Caco-2 (cell line): ENCODE measurements at regions not wholly inside any gene's neighbourhood (a gene's known extent, or its start where the extent isn't known, plus 50 kb on each side); places are given as distances from the start of the nearest gene placed in this dataset.

ENCODE experiments used
- BruUV-seq: library from RNA; stranded (reverse); fragments of 400-500 nt; replicated peaks from 2 replicates; lab custom pipeline; 2021; lab: Mats Ljungman, UMichigan
- CTCF ChIA-PET: fragments of 300-600 bp; sonication (Branson Sonifier 250); formaldehyde crosslinking; loops from one replicate; lab custom pipeline; 2022; ENCODE audit warnings: antibody characterized with exemption; lab: Charles Lee
- POLR2A ChIA-PET: fragments of 300-600 bp; sonication (Branson Sonifier 250); formaldehyde crosslinking; loops from one replicate; lab custom pipeline; 2022; ENCODE audit warnings: antibody characterized with exemption; lab: Charles Lee
- DNase-seq, 2 experiments: peaks; one replicate each; pipeline versions ENCODE4 v3.0.0 to v3.0.0-alpha.2; 2020 to 2022
- H3K27me3 ChIP-seq: replicated peaks from 2 replicates; pipeline ENCODE4 v1.6.0; 2011; ENCODE audit warnings: low read length; ENCODE audit not compliant: control insufficient read depth, insufficient read depth
- H3K36me3 ChIP-seq: 2 replicates; pipeline ENCODE4 v1.5.1; 2011; ENCODE audit warnings: low read length; ENCODE audit not compliant: control insufficient read depth, insufficient read depth
- H3K4me1 ChIP-seq: fragments of 250-450 bp; sonication (Bioruptor Pico); 2 replicates; pipeline ENCODE4 v1.5.1; 2020; ENCODE audit warnings: mild to moderate bottlenecking
- H3K4me3 ChIP-seq: 2 replicates; pipeline ENCODE4 v1.5.1; 2011; ENCODE audit warnings: low read depth, mild to moderate bottlenecking, control low read depth, low read length
- H3K9me3 ChIP-seq: fragments of 250-450 bp; sonication (Bioruptor Pico); 2 replicates; pipeline ENCODE4 v1.5.1; 2020; ENCODE audit warnings: mild to moderate bottlenecking, moderate library complexity
- H3K27ac Mint-ChIP-seq: one replicate; pipeline ENCODE4 v1.8.0; 2022; ENCODE audit warnings: mixed read lengths; ENCODE audit not compliant: unreplicated experiment
- H3K27me3 Mint-ChIP-seq: one replicate; pipeline ENCODE4 v1.8.0; 2022; ENCODE audit warnings: mixed read lengths; ENCODE audit not compliant: insufficient read depth, unreplicated experiment
- H3K36me3 Mint-ChIP-seq: one replicate; pipeline ENCODE4 v1.8.0; 2022; ENCODE audit warnings: mild to moderate bottlenecking, mixed read lengths; ENCODE audit not compliant: insufficient read depth, unreplicated experiment
- H3K4me1 Mint-ChIP-seq: one replicate; pipeline ENCODE4 v1.8.0; 2022; ENCODE audit warnings: low read depth, mixed read lengths; ENCODE audit not compliant: unreplicated experiment
- H3K4me3 Mint-ChIP-seq: one replicate; pipeline ENCODE4 v1.8.0; 2022; ENCODE audit warnings: mild to moderate bottlenecking, moderate library complexity, mixed read lengths; ENCODE audit not compliant: unreplicated experiment
- H3K9me3 Mint-ChIP-seq: one replicate; pipeline ENCODE4 v1.8.0; 2022; ENCODE audit warnings: mixed read lengths; ENCODE audit not compliant: unreplicated experiment
- intact Hi-C: fragments of 100-400 bp; cut with micrococcal nuclease; formaldehyde crosslinking; loops from one replicate; pipeline ENCODE4 v1.10.0; 2022; ENCODE audit not compliant: unreplicated experiment
- TF ChIP-seq, protein P1 (sequence below), 2 experiments: fragments of 200-600 bp in 1 of 2; IDR thresholded peaks; 1 replicate in 1 of 2; 2 replicates in 1 of 2; pipeline versions ENCODE4 v1.5.1 to v1.8.0; 2011 to 2022; ENCODE audit warnings: antibody characterized with exemption in 1 of 2, control low read depth in 1 of 2, inconsistent platforms in 1 of 2, low read depth in 1 of 2, low read length in 1 of 2, mild to moderate bottlenecking in 1 of 2, moderate library complexity in 1 of 2; ENCODE audit not compliant: insufficient read depth in 1 of 2, severe bottlenecking in 1 of 2, unreplicated experiment in 1 of 2

DNA sequence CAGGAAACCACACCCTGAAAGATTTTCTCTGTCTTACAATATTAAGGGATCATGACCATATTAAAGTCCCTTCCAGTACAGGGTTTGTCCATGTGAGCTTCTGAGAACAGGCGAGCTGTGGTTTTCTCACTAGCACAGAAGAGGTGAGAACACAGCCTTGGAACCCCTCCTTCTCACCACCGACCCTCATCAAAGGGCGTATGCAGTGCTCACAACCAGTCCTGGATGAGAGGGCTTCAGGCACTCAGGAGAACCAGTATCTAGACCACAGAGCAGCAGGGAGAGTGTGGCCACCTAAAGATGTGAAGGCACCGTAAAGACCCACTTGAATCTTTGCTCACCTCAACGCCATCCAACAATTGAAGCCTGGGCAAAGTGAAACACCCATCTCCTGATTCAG is 397.0 kb downstream of the ETS1 start:
- no peaks in the 10 kb centered on the region for H3K36me3 Mint-ChIP-seq
- ChIA-PET CTCF (interaction anchor here (0.5 kb wide), 1 partner anchor 716 kb away, joined by 4 read pairs; no protein-coding TSS in a partner anchor), POLR2A (no interaction called here)
- H3K27ac Mint-ChIP-seq = no peak overlapping the region
- H3K4me1 Mint-ChIP-seq = peaks cover 16% of the 10 kb centered on the region
- H3K27me3 ChIP-seq = no peaks in the 10 kb centered on the region
- H3K9me3 Mint-ChIP-seq = peaks cover 10% of the 10 kb centered on the region
- H3K36me3 ChIP-seq = no peaks in the 10 kb centered on the region
- no TSS peak for BruUV-seq
- H3K4me3 Mint-ChIP-seq = no peak overlapping the region
- no peaks in the 10 kb centered on the region for H3K27me3 Mint-ChIP-seq
- intact Hi-C loops = no loop called here
- TF ChIP-seq, protein P1, sequence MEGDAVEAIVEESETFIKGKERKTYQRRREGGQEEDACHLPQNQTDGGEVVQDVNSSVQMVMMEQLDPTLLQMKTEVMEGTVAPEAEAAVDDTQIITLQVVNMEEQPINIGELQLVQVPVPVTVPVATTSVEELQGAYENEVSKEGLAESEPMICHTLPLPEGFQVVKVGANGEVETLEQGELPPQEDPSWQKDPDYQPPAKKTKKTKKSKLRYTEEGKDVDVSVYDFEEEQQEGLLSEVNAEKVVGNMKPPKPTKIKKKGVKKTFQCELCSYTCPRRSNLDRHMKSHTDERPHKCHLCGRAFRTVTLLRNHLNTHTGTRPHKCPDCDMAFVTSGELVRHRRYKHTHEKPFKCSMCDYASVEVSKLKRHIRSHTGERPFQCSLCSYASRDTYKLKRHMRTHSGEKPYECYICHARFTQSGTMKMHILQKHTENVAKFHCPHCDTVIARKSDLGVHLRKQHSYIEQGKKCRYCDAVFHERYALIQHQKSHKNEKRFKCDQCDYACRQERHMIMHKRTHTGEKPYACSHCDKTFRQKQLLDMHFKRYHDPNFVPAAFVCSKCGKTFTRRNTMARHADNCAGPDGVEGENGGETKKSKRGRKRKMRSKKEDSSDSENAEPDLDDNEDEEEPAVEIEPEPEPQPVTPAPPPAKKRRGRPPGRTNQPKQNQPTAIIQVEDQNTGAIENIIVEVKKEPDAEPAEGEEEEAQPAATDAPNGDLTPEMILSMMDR (IDR thresholded peaks at IDR 0.05; ENCODE audit: insufficient read depth in 1 of 2, low read depth in 1 of 2, low read length in 1 of 2, severe bottlenecking in 1 of 2, unreplicated experiment in 1 of 2) = no peak
- DNase-seq = no peak
- H3K9me3 ChIP-seq = peaks cover 6% of the 10 kb centered on the region; the same call in 1 of the 2 replicates
- no peak overlapping the region for H3K4me3 ChIP-seq
- H3K4me1 ChIP-seq = no peaks in the 10 kb centered on the region

DNA sequence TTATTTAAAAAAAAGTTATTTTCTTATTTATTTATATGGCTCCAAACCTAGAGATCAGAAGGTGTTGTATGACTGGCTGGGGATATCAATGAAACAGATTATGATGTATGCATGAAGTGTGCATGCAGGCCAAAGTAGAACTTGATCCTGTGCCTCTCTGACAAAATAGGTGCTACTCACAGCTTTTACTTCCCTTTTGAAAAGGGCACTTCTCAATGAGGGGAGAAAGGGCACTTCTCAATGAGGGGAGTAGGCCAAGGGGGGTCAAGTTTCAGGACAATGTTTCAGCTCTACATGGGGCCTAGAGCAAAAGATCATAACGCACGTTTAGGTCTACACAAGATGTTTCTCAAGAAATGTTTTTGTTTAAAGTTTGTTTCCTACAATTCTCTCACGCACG is 397.5 kb downstream of the ETS1 start:
- TF ChIP-seq, protein P1 (IDR thresholded peaks at IDR 0.05; ENCODE audit: insufficient read depth in 1 of 2, low read depth in 1 of 2, low read length in 1 of 2, severe bottlenecking in 1 of 2, unreplicated experiment in 1 of 2) = no peak
- no peaks in the 10 kb centered on the region for H3K36me3 Mint-ChIP-seq
- no peak for DNase-seq
- no peak overlapping the region for H3K27ac Mint-ChIP-seq
- Histone ChIP-seq H3K4me1 (no peaks in the 10 kb centered on the region), H3K36me3 (no peaks in the 10 kb centered on the region), H3K27me3 (no peaks in the 10 kb centered on the region), H3K9me3 (peaks cover 7% of the 10 kb centered on the region; the same call in 1 of the 2 replicates), H3K4me3 (no peak overlapping the region)
- H3K27me3 Mint-ChIP-seq = no peaks in the 10 kb centered on the region
- peaks cover 15% of the 10 kb centered on the region for H3K9me3 Mint-ChIP-seq
- no peak overlapping the region for H3K4me3 Mint-ChIP-seq
- peaks cover 16% of the 10 kb centered on the region for H3K4me1 Mint-ChIP-seq
- intact Hi-C loops = no loop called here
- ChIA-PET POLR2A (no interaction called here), CTCF (no interaction called here)
- BruUV-seq = no TSS peak

DNA sequence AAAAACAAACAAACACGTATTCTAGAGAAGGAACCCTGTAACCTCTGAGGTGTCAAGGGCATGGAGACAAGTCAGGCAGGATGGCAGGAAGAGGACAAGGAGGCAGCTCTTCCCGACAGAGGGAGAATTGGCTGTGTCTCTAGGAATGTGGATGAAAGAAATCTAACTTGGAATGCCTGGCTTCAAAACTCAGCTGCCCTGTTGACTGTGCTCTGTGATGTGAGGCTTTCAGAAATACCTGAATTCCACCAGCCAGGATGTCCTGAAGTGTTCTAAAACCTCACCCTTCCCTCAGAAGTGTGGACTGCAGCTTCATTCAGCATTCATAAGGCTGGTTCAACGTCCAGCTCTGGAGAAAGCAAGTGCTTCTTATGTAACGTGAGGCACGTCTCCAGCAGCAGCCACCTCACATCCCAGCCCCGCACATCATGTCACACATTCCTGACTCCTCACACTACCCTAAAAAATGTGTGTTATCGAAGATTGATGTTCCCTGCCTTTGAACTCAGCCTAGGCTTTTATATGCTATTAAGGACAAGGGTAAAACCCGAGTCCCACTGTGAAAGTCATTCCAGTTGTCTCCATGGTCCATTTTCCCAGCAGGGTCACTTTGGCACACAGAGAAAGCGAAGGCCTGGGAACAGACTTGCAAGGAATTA is 398.9 kb downstream of the ETS1 start:
- Mint-ChIP-seq H3K4me1 (peaks cover 16% of the 10 kb centered on the region), H3K9me3 (peaks cover 25% of the 10 kb centered on the region), H3K4me3 (no peak overlapping the region), H3K27ac (no peak overlapping the region), H3K27me3 (no peaks in the 10 kb centered on the region), H3K36me3 (no peaks in the 10 kb centered on the region)
- Histone ChIP-seq H3K27me3 (no peaks in the 10 kb centered on the region), H3K4me3 (no peak overlapping the region), H3K9me3 (peaks cover 7% of the 10 kb centered on the region; the same call in 1 of the 2 replicates), H3K36me3 (no peaks in the 10 kb centered on the region), H3K4me1 (no peaks in the 10 kb centered on the region)
- TF ChIP-seq, protein P1 (IDR thresholded peaks at IDR 0.05; ENCODE audit: insufficient read depth in 1 of 2, low read depth in 1 of 2, low read length in 1 of 2, severe bottlenecking in 1 of 2, unreplicated experiment in 1 of 2) = no peak
- ChIA-PET CTCF (interaction anchor here (1.2 kb wide), 1 partner anchor 530 kb away, joined by 3 read pairs; no protein-coding TSS in a partner anchor), POLR2A (no interaction called here)
- intact Hi-C loops = no loop called here
- no TSS peak for BruUV-seq
- DNase-seq = no peak
